ENCODE measurements at regions not wholly inside any gene's neighbourhood (a gene's known extent, or its start where the extent isn't known, plus 50 kb on each side); places are given as distances from the start of the nearest gene placed in this dataset.
A peak's percentile ranks its signal among the peaks of the same experiment; 100 is the strongest.
"Not testable (repeated sequence)": the region's sequence is repeated elsewhere in the genome, so short reads cannot be mapped to it uniquely, and the experiment has no call there.

- H3K27me3 Mint-ChIP-seq: no peaks in the 10 kb centered on the region
- no peaks in the 10 kb centered on the region for H3K36me3 Mint-ChIP-seq
- H3K9me3 Mint-ChIP-seq: peaks cover 2% of the 10 kb centered on the region
- H3K4me3 Mint-ChIP-seq: no peak overlapping the region
- H3K4me1 Mint-ChIP-seq: no peaks in the 10 kb centered on the region
- no peak for DNase-seq
- no peak overlapping the region for H3K27ac Mint-ChIP-seq
Observed at GRCh38 chrX:148080593-148080992, 99.5 kb downstream of the FMR1NB start.

- DNase-seq: no peak
- Mint-ChIP-seq H3K4me1 (no peaks in the 10 kb centered on the region), H3K27ac (no peak overlapping the region), H3K27me3 (no peaks in the 10 kb centered on the region), H3K36me3 (no peaks in the 10 kb centered on the region), H3K9me3 (peaks cover 2% of the 10 kb centered on the region), H3K4me3 (no peak overlapping the region)
Observed at GRCh38 chrX:148084611-148085010, 103.5 kb downstream of the FMR1NB start.

DNA sequence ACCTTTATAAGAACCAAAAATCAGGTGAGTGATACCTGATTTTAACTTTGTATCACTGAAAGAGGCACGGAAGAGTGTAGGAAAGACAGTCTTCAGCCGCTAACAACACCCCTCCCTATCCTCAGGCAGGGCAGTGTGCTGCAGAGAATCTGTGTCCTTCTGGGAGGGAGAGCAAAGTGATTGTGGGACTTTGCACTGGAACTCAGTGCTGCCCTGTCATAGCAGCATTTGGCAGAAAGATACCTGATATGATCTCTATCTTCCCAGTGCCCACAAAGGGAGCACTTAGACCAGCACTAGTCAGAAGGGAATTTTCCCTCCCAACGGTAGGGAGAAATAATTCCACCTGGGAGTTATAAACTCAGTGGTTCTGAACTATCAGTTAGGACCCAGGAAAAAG lies 139.0 kb downstream of the FMR1NB start:
- Mint-ChIP-seq H3K27me3 (no peaks in the 10 kb centered on the region), H3K9me3 (peaks cover 4% of the 10 kb centered on the region), H3K27ac (no peak overlapping the region), H3K36me3 (no peaks in the 10 kb centered on the region), H3K4me3 (no peak overlapping the region), H3K4me1 (no peaks in the 10 kb centered on the region)
- no peak for DNase-seq

DNA sequence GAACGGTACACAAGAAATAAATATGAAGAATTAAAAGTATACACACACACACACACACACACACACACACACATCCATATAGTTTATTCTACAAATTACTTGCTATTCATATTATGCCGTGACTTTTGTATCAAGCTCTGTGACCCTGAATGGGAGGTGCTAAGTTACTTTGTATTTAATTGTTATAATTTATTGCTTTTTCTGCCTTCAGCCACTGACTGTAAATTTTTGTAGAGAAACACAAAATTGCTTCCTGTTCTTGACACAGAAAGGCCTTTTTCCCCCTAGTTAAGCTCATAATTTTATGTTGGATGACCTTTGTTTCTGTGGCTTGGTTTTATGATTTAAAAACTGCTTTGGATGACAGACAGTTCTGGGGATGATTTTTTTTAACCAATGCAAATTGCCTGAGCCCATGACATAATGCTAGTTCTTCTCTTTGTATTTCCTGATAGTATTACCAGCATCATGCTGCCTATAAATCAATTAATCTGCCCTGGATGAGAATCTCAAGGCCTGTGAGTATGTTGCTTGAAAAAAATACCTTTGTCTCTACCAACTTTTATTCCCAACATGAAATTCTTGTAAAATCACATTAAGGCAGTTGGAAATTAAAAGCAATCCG lies 140.0 kb downstream of the FMR1NB start:
- no peaks in the 10 kb centered on the region for H3K4me1 Mint-ChIP-seq
- no peak overlapping the region for H3K27ac Mint-ChIP-seq
- no peaks in the 10 kb centered on the region for H3K36me3 Mint-ChIP-seq
- no peak overlapping the region for H3K4me3 Mint-ChIP-seq
- DNase-seq: no peak
- H3K27me3 Mint-ChIP-seq: no peaks in the 10 kb centered on the region
- peaks cover 4% of the 10 kb centered on the region for H3K9me3 Mint-ChIP-seq

- H3K4me1 Mint-ChIP-seq, H3K27ac Mint-ChIP-seq, H3K4me3 Mint-ChIP-seq: not testable (repeated sequence)
Observed at GRCh38 chrX:148128872-148129505, 147.9 kb downstream of the FMR1NB start.

DNA sequence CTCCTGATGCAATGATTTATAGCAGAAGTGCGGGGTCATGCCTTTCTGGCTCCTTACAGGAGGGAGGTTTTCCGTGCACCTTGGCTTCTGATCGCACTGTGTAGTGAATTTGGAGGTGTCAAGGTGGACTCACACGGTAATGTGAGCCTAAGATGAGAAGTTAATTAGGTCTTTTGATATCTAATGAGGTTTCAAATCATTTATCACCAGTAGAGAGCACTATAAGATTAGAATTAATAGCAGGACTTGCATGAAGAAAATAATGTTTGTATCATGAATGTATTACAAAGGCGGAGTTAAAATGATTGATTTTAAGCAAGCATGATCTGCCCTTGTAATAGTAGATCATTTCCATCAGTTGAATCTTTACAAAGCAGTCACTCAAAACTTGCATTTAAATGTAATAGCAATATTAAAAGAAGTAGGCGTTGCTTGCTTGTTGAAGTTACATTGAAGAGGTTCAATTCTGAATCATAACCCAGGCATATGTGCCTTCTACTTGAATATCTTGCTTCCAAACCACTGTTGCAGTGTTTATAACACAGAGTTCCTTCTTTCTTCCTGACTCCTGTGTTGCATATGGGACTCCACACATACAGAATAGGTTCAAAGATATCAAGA lies 152.1 kb downstream of the FMR1NB start:
- no peak for DNase-seq
- no peaks in the 10 kb centered on the region for H3K27me3 Mint-ChIP-seq
- no peak overlapping the region for H3K27ac Mint-ChIP-seq
- no peaks in the 10 kb centered on the region for H3K9me3 Mint-ChIP-seq
- H3K36me3 Mint-ChIP-seq: no peaks in the 10 kb centered on the region
- no peaks in the 10 kb centered on the region for H3K4me1 Mint-ChIP-seq
- no peak overlapping the region for H3K4me3 Mint-ChIP-seq

More at GRCh38 chrX:148128872-148129505, 147.9 kb downstream of the FMR1NB start:
- H3K36me3 Mint-ChIP-seq, H3K27me3 Mint-ChIP-seq, H3K9me3 Mint-ChIP-seq, DNase-seq: not testable (repeated sequence)

GRCh38 chrX:148134578-148134977 lies 153.4 kb downstream of the FMR1NB start:
- H3K36me3 Mint-ChIP-seq: no peaks in the 10 kb centered on the region
- H3K9me3 Mint-ChIP-seq: no peaks in the 10 kb centered on the region
- no peaks in the 10 kb centered on the region for H3K4me1 Mint-ChIP-seq
- no peak for DNase-seq
- H3K4me3 Mint-ChIP-seq: no peak overlapping the region
- H3K27me3 Mint-ChIP-seq: no peaks in the 10 kb centered on the region
- H3K27ac Mint-ChIP-seq: no peak overlapping the region

- Mint-ChIP-seq H3K36me3 (no peaks in the 10 kb centered on the region), H3K27ac (no peak overlapping the region), H3K4me1 (no peaks in the 10 kb centered on the region), H3K27me3 (no peaks in the 10 kb centered on the region), H3K4me3 (no peak overlapping the region), H3K9me3 (peaks cover 4% of the 10 kb centered on the region)
- DNase-seq: no peak
Observed at GRCh38 chrX:148135738-148136137, 154.6 kb downstream of the FMR1NB start.

GRCh38 chrX:148146121-148146520 lies 165.0 kb downstream of the FMR1NB start:
- Mint-ChIP-seq H3K27ac (no peak overlapping the region), H3K9me3 (no peaks in the 10 kb centered on the region), H3K4me3 (no peak overlapping the region), H3K4me1 (no peaks in the 10 kb centered on the region), H3K36me3 (no peaks in the 10 kb centered on the region), H3K27me3 (no peaks in the 10 kb centered on the region)
- no peak for DNase-seq

- no peaks in the 10 kb centered on the region for H3K36me3 Mint-ChIP-seq
- H3K4me3 Mint-ChIP-seq: no peak overlapping the region
- no peaks in the 10 kb centered on the region for H3K9me3 Mint-ChIP-seq
- H3K27ac Mint-ChIP-seq: no peak overlapping the region
- H3K27me3 Mint-ChIP-seq: no peaks in the 10 kb centered on the region
- H3K4me1 Mint-ChIP-seq: peaks cover 4% of the 10 kb centered on the region
- no peak for DNase-seq
Observed at GRCh38 chrX:148156986-148157385, 175.8 kb downstream of the FMR1NB start.

- Mint-ChIP-seq H3K27ac (no peak overlapping the region), H3K4me3 (no peak overlapping the region), H3K36me3 (no peaks in the 10 kb centered on the region), H3K4me1 (peaks cover 4% of the 10 kb centered on the region), H3K27me3 (no peaks in the 10 kb centered on the region), H3K9me3 (no peaks in the 10 kb centered on the region)
- no peak for DNase-seq
Observed at GRCh38 chrX:148159796-148160195, 178.7 kb downstream of the FMR1NB start.

DNA sequence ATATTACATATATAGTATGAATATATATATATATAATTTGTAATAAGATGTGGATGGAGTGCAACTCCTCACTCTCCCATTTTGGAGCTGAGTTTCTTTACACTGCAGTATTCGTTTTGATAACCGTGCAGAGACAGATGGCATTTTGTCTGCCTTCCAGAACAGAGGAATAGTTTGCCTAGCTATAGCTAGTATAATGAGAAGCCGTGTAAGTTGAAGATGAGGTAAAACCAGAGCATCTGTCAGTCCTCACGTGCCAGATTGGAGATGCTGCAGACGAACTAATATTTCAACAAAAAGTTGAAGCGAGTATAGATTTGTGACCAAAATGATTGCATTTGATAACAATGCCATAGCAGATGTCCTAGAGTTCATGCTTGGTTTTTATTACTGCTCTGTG lies 180.6 kb downstream of the FMR1NB start:
- Mint-ChIP-seq H3K4me3 (no peak overlapping the region), H3K4me1 (peaks cover 3% of the 10 kb centered on the region), H3K27ac (no peak overlapping the region), H3K9me3 (no peaks in the 10 kb centered on the region), H3K36me3 (no peaks in the 10 kb centered on the region), H3K27me3 (no peaks in the 10 kb centered on the region)
- no peak for DNase-seq

DNA sequence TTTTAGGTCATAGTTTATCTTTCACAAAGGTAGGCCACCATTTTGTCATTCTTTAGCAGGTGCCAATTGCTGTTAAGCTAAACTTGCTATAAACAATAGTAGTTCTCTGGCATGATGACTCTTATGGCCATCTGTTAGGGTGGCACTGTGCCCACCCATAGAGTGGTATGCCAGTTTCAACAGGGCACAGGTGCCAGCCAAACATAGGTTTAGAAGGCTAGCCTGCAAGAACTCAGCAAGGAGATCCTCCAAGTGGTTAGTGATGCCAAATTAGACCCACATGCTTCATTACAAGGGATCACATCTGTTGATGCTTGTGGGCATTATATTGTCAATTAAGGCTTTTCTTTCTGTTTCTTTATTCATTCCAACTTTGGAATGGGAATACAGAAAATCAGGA lies 204.5 kb downstream of the FMR1NB start:
- Mint-ChIP-seq H3K27me3 (no peaks in the 10 kb centered on the region), H3K27ac (no peak overlapping the region), H3K4me1 (no peaks in the 10 kb centered on the region), H3K36me3 (no peaks in the 10 kb centered on the region), H3K4me3 (no peak overlapping the region), H3K9me3 (no peaks in the 10 kb centered on the region)
- DNase-seq: no peak

GRCh38 chrX:148192547-148192946 lies 211.4 kb downstream of the FMR1NB start:
- no peak for DNase-seq
- Mint-ChIP-seq H3K27ac (no peak overlapping the region), H3K9me3 (no peaks in the 10 kb centered on the region), H3K27me3 (no peaks in the 10 kb centered on the region), H3K4me1 (no peaks in the 10 kb centered on the region), H3K4me3 (no peak overlapping the region), H3K36me3 (no peaks in the 10 kb centered on the region)

DNA sequence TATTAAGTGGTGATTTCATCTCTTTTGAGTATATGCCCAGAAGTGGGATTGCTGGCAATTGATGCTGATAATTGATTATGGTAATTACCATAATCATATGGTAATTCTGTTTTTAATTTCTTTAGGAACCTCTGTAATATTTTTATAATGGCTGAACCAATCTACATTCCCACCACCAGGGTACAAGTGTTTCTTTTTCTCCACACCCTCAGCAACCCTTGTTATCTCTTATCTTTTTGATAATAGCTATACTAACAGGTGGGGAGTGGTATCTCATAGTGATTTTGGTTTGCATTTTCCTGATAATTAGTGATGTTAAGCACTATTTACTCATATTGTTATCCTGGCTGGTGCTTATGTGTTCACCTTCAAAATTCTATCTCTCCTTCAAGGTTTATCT lies 212.6 kb downstream of the FMR1NB start:
- H3K9me3 Mint-ChIP-seq: no peaks in the 10 kb centered on the region
- H3K36me3 Mint-ChIP-seq: no peaks in the 10 kb centered on the region
- H3K27ac Mint-ChIP-seq: no peak overlapping the region
- H3K4me3 Mint-ChIP-seq: no peak overlapping the region
- H3K4me1 Mint-ChIP-seq: no peaks in the 10 kb centered on the region
- H3K27me3 Mint-ChIP-seq: no peaks in the 10 kb centered on the region
- DNase-seq: no peak

GRCh38 chrX:148203531-148203930 lies 222.4 kb downstream of the FMR1NB start:
- no peak overlapping the region for H3K27ac Mint-ChIP-seq
- H3K4me3 Mint-ChIP-seq: peak overlapping the region; percentile 14
- H3K27me3 Mint-ChIP-seq: no peaks in the 10 kb centered on the region
- peaks cover 7% of the 10 kb centered on the region for H3K4me1 Mint-ChIP-seq
- no peaks in the 10 kb centered on the region for H3K36me3 Mint-ChIP-seq
- H3K9me3 Mint-ChIP-seq: peaks cover 2% of the 10 kb centered on the region
- no peak for DNase-seq

Data from activated naive CD8-positive, alpha-beta T cell treated with anti-CD3 and anti-CD28 coated beads for 36 hours (primary cell).